ENCODE measurements at regions not wholly inside any gene's neighbourhood (a gene's known extent, or its start where the extent isn't known, plus 50 kb on each side); places are given as distances from the start of the nearest gene placed in this dataset.

- H3K9me3 ChIP-seq (ENCODE audit: low read depth) = no peaks in the 10 kb centered on the region
- H3K36me3 ChIP-seq (replicated peaks; ENCODE audit: insufficient read depth, low read depth) = no peaks in the 10 kb centered on the region
- H3K4me1 ChIP-seq (ENCODE audit: insufficient read depth) = no peaks in the 10 kb centered on the region
- DNase-seq (ENCODE audit: low spot score) = no peak
- no peak overlapping the region for H3K4me2 ChIP-seq
- no peaks in the 10 kb centered on the region for H4K20me1 ChIP-seq (ENCODE audit: insufficient read depth, poor library complexity, severe bottlenecking)
- no peaks in the 10 kb centered on the region for H3K9me2 ChIP-seq (replicated peaks; ENCODE audit: insufficient read depth)
- no peak overlapping the region for H3K4me3 ChIP-seq
- WGBS (ENCODE audit: low lambda C conversion rate, missing lambda C conversion rate) = 63% methylated on average over 2 of the region's 2 CpGs
- TF ChIP-seq CTCF (IDR thresholded peaks at IDR 0.05; ENCODE audit: poor library complexity) (no peak), EZH2phosphoT487 (IDR thresholded peaks at IDR 0.05; ENCODE audit: low read depth, severe bottlenecking, unreplicated experiment) (no peak), EZH2 (IDR thresholded peaks at IDR 0.05; ENCODE audit: borderline replicate concordance) (no peak)
- no peak overlapping the region for H3K27ac ChIP-seq
- H3K27me3 ChIP-seq = no peaks in the 10 kb centered on the region
- H3K79me2 ChIP-seq = no peaks in the 10 kb centered on the region
- no peak overlapping the region for H2AFZ ChIP-seq
Observed at GRCh38 chr5:147044572-147045273, 166.2 kb upstream of the PPP2R2B start.

- Histone ChIP-seq H3K36me3 (replicated peaks; ENCODE audit: insufficient read depth, low read depth) (no peaks in the 10 kb centered on the region), H3K4me3 (no peak overlapping the region), H3K27ac (no peak overlapping the region), H3K4me2 (no peak overlapping the region), H3K79me2 (no peaks in the 10 kb centered on the region), H3K27me3 (no peaks in the 10 kb centered on the region), H3K9me2 (replicated peaks; ENCODE audit: insufficient read depth) (no peaks in the 10 kb centered on the region), H3K4me1 (ENCODE audit: insufficient read depth) (no peaks in the 10 kb centered on the region), H4K20me1 (ENCODE audit: insufficient read depth, poor library complexity, severe bottlenecking) (no peaks in the 10 kb centered on the region), H2AFZ (no peak overlapping the region), H3K9me3 (ENCODE audit: low read depth) (no peaks in the 10 kb centered on the region)
- WGBS (ENCODE audit: low lambda C conversion rate, missing lambda C conversion rate) = 94% methylated on average over 3 of the region's 3 CpGs
- no peak for DNase-seq (ENCODE audit: low spot score)
- TF ChIP-seq EZH2phosphoT487 (IDR thresholded peaks at IDR 0.05; ENCODE audit: low read depth, severe bottlenecking, unreplicated experiment) (no peak), CTCF (IDR thresholded peaks at IDR 0.05; ENCODE audit: poor library complexity) (no peak), EZH2 (IDR thresholded peaks at IDR 0.05; ENCODE audit: borderline replicate concordance) (no peak)
Observed at GRCh38 chr5:147045290-147045689, 166.7 kb upstream of the PPP2R2B start.

- Histone ChIP-seq H3K9me2 (replicated peaks; ENCODE audit: insufficient read depth) (no peaks in the 10 kb centered on the region), H3K79me2 (no peaks in the 10 kb centered on the region), H3K4me1 (ENCODE audit: insufficient read depth) (no peaks in the 10 kb centered on the region), H3K4me2 (no peak overlapping the region), H4K20me1 (ENCODE audit: insufficient read depth, poor library complexity, severe bottlenecking) (no peaks in the 10 kb centered on the region), H3K4me3 (no peak overlapping the region), H3K9me3 (ENCODE audit: low read depth) (no peaks in the 10 kb centered on the region), H3K27me3 (no peaks in the 10 kb centered on the region), H2AFZ (no peak overlapping the region), H3K27ac (no peak overlapping the region), H3K36me3 (replicated peaks; ENCODE audit: insufficient read depth, low read depth) (no peaks in the 10 kb centered on the region)
- DNase-seq (ENCODE audit: low spot score) = no peak
- TF ChIP-seq EZH2phosphoT487 (IDR thresholded peaks at IDR 0.05; ENCODE audit: low read depth, severe bottlenecking, unreplicated experiment) = no peak
- TF ChIP-seq CTCF (IDR thresholded peaks at IDR 0.05; ENCODE audit: poor library complexity) = no peak
- TF ChIP-seq EZH2 (IDR thresholded peaks at IDR 0.05; ENCODE audit: borderline replicate concordance) = no peak
- 77% methylated on average over 1 of the region's 1 CpG for WGBS (ENCODE audit: low lambda C conversion rate, missing lambda C conversion rate)
Observed at GRCh38 chr5:147046281-147046680, 167.7 kb upstream of the PPP2R2B start.
